HEK293T (cell line): ENCODE measurements at regions not wholly inside any gene's neighbourhood (a gene's known extent, or its start where the extent isn't known, plus 50 kb on each side); places are given as distances from the start of the nearest gene placed in this dataset.

Experiments
- CTCF ChIA-PET: fragments of 350-600 bp; formaldehyde crosslinking; extraction: SDS; loops from one replicate; lab custom pipeline; 2021; ENCODE audit warnings: antibody characterized with exemption, inconsistent platforms; lab: Yijun Ruan, JAX
- POLR2A ChIA-PET: fragments of 350-600 bp; formaldehyde crosslinking; extraction: SDS; loops from one replicate; lab custom pipeline; 2020; ENCODE audit warnings: antibody characterized with exemption, inconsistent platforms; lab: Yijun Ruan, JAX
- DNase-seq: peaks from one replicate; pipeline ENCODE4 v3.0.0; 2012; ENCODE audit warnings: mixed read lengths; ENCODE audit errors: extremely low spot score
- ARNT ChIP-seq: fragments of 450-650 bp; IDR thresholded peaks from 2 replicates; pipeline ENCODE4 v1.6.1; 2017; ENCODE audit warnings: mild to moderate bottlenecking
- BHLHE40 ChIP-seq: fragments of 450-650 bp; IDR thresholded peaks from 2 replicates; pipeline ENCODE4 v1.6.1; 2016; ENCODE audit warnings: mild to moderate bottlenecking, moderate library complexity, borderline replicate concordance
- CTBP1 ChIP-seq: fragments of 450-650 bp; IDR thresholded peaks from 2 replicates; pipeline ENCODE4 v1.6.1; 2016; ENCODE audit warnings: borderline replicate concordance
- ELF4 ChIP-seq: fragments of 450-650 bp; IDR thresholded peaks from 2 replicates; pipeline ENCODE4 v1.6.1; 2017; ENCODE audit warnings: antibody characterized with exemption
- FOXA1 ChIP-seq: fragments of 450-650 bp; IDR thresholded peaks from 2 replicates; pipeline ENCODE4 v1.6.1; 2016; ENCODE audit warnings: mild to moderate bottlenecking
- FOXK2 ChIP-seq: fragments of 450-650 bp; IDR thresholded peaks from 2 replicates; pipeline ENCODE4 v1.6.1; 2016; ENCODE audit warnings: mild to moderate bottlenecking
- FOXM1 ChIP-seq: fragments of 450-650 bp; IDR thresholded peaks from 2 replicates; pipeline ENCODE4 v1.6.1; 2017; ENCODE audit warnings: mild to moderate bottlenecking, borderline replicate concordance
- HDGF ChIP-seq: fragments of 450-650 bp; IDR thresholded peaks from 2 replicates; pipeline ENCODE4 v1.6.1; 2017; ENCODE audit warnings: antibody characterized with exemption, borderline replicate concordance
- L3MBTL2 ChIP-seq: fragments of 450-650 bp; conservative IDR thresholded peaks from 2 replicates; pipeline ENCODE4 v1.6.1; 2016; ENCODE audit warnings: mild to moderate bottlenecking
- LEF1 ChIP-seq: fragments of 450-650 bp; IDR thresholded peaks from 2 replicates; pipeline ENCODE4 v1.6.1; 2017; ENCODE audit warnings: mild to moderate bottlenecking, borderline replicate concordance
- NFRKB ChIP-seq: fragments of 450-650 bp; IDR thresholded peaks from 2 replicates; pipeline ENCODE4 v1.6.1; 2016; ENCODE audit warnings: mild to moderate bottlenecking, moderate library complexity
- SP1 ChIP-seq: fragments of 450-650 bp; IDR thresholded peaks from 2 replicates; pipeline ENCODE4 v1.6.1; 2017
- SUZ12 ChIP-seq: fragments of 450-650 bp; IDR thresholded peaks from 2 replicates; pipeline ENCODE4 v1.6.1; 2016; ENCODE audit warnings: mild to moderate bottlenecking
- TARDBP ChIP-seq: fragments of 450-650 bp; IDR thresholded peaks from 2 replicates; pipeline ENCODE4 v1.6.1; 2016
- ZNF384 ChIP-seq: fragments of 450-650 bp; IDR thresholded peaks from 2 replicates; pipeline ENCODE4 v1.6.1; 2016
- TF ChIP-seq, protein P1 (sequence below): fragments of 450-650 bp; IDR thresholded peaks from 2 replicates; pipeline ENCODE4 v1.6.1; 2016

DNA sequence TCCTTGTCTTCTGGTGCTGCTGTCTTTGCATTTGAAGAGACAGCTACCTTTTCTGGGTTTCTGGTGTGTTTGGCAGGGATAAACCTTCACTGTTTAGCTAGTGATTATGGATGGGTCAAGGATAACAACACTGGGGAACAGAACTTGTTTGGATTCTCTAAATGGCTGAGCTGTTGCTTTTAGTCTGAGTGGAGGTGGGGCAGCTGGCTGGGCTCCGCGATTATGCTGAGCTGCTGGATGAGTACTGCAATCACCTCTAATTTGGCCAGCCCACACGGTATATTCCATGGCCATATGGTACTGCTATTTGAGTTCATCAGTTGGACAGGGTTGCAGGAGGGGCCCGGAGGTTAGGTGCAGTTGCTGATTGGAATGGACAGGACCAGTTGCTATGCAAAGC is 361.6 kb upstream of the TFPI start:
- POLR2A ChIA-PET = no interaction called here
- TF ChIP-seq SUZ12 (no peak), BHLHE40 (no peak), SP1 (no peak), L3MBTL2 (no peak), LEF1 (no peak), FOXA1 (no peak), FOXK2 (no peak), FOXM1 (no peak), TARDBP (no peak), ZNF384 (no peak), NFRKB (no peak), ELF4 (no peak), HDGF (no peak), ARNT (no peak)
- TF ChIP-seq, protein P1, sequence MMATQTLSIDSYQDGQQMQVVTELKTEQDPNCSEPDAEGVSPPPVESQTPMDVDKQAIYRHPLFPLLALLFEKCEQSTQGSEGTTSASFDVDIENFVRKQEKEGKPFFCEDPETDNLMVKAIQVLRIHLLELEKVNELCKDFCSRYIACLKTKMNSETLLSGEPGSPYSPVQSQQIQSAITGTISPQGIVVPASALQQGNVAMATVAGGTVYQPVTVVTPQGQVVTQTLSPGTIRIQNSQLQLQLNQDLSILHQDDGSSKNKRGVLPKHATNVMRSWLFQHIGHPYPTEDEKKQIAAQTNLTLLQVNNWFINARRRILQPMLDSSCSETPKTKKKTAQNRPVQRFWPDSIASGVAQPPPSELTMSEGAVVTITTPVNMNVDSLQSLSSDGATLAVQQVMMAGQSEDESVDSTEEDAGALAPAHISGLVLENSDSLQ = no peak
- CTCF ChIA-PET = no interaction called here
- no peak for DNase-seq

DNA sequence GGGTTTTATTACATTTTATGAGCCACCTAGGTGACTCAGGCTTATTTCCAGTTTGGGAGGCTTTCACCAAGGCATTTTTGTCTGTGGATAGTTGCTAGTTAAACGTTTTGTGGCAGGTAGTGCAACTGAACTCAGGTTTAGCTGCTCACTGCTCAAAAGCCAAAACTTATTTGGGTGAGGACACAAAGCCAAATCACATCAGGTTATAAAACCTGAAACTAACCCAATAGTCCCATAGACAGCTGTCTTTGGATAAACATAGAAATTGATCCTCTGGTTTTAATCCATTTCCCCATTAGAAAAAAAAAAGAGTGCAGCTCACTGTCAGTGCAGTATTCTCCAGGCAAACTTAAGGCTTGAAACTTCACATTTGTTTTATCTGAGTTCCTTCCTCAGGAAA is 362.6 kb upstream of the TFPI start:
- POLR2A ChIA-PET = no interaction called here
- DNase-seq = no peak
- TF ChIP-seq CTBP1 (no peak), ELF4 (no peak), SUZ12 (no peak), SP1 (no peak), LEF1 (no peak), TARDBP (no peak), ZNF384 (no peak), BHLHE40 (no peak), NFRKB (no peak), L3MBTL2 (no peak), HDGF (no peak)
- TF ChIP-seq, protein P1 = no peak
- CTCF ChIA-PET = interaction anchor here (1.5 kb wide), 1 partner anchor 10 kb away, joined by 3 read pairs; no protein-coding TSS in a partner anchor

DNA sequence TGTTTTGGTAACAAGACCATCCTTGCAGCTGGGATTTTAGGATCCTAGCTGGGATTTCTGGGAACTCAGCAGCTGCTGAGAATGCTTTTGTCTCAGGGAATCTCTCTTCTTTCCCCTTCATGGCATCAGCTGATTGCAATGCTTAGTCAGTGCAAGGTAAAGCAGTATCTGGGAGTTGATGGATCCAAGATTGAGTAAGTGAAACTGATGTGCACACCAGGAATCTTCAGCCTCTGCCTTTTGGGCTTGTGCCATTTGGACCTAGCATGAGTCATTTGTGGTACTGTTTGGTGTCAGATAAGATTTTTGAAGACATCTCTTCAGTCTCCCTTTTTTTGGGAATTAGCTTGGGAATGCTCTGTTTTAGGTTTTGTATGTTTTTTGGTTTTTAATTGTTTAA is 363.3 kb upstream of the TFPI start:
- DNase-seq = no peak
- no peak for TF ChIP-seq FOXK2
- no peak for TF ChIP-seq FOXA1
- TF ChIP-seq TARDBP = no peak
- TF ChIP-seq BHLHE40 = no peak
- no peak for TF ChIP-seq ELF4
- no peak for TF ChIP-seq NFRKB
- TF ChIP-seq HDGF = no peak
- no peak for TF ChIP-seq FOXM1
- TF ChIP-seq, protein P1 = no peak
- no peak for TF ChIP-seq ARNT
- no peak for TF ChIP-seq ZNF384
- no peak for TF ChIP-seq SP1
- TF ChIP-seq LEF1 = no peak
- TF ChIP-seq L3MBTL2 = no peak
- no peak for TF ChIP-seq CTBP1
- no peak for TF ChIP-seq SUZ12
- ChIA-PET CTCF (interaction anchor here (1.5 kb wide), 1 partner anchor 9 kb away, joined by 3 read pairs; no protein-coding TSS in a partner anchor), POLR2A (no interaction called here)

DNA sequence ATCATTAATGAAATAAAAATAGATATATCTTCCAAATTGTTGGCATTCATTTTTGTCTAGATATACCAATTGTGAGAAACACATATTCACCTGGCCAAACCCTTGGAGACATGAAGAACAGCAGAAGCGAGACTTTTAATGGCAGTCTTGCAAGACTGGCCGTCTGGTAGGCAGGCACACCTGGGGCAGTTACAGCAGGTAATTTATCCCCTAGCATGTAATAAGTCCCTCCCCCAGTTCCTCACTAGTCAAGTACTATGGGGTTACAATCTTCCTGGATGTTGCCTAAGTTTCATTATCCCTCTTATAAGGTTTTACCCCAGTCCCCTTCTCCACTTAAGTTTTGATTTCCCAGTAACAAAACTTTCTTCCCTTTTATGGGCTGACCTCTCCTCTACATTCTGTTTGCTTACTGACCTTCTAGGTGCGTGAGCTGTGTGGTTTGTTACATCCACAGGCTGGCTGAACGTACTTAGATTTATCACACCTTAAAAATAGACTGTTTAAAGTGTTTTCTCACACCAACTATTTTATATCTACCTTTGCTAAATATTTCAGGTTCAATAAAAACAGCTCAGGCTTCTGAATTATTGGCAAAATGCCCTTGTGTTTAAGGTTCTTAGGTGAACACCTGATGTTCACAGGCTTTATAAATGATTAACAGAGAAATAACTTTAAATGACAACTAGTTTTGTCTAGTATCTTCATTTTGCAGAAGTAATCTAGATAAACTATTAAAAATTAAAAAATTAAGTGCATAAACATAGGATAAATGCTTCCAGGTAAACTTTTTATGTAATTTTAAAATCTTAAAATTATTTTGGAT is 365.0 kb upstream of the TFPI start:
- TF ChIP-seq ARNT = no peak

DNA sequence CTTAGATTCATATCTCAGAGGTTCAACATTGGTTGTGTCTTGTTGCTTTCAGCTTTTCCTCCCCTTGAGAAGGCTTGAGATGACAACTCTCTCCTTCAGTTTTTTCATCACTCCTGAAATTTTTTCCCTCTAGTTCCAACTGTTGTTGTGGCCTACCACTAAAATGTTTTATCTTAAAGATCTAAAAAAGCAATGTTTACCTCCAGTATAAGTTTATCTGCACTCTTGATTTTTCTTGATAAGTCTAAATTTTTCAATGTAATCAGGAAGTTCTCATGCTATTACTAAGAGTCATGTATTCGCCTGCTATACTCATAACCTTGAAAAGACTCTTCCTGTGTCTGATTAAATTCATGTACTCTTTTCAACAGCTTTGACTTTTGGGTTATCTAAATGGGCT is 366.3 kb upstream of the TFPI start:
- CTCF ChIA-PET = interaction anchor here (0.6 kb wide), 1 partner anchor 292 kb away, joined by 3 read pairs; no protein-coding TSS in a partner anchor
- POLR2A ChIA-PET = no interaction called here
- DNase-seq = no peak
- no peak for TF ChIP-seq ZNF384
- TF ChIP-seq, protein P1 = no peak
- TF ChIP-seq SUZ12 = no peak
- TF ChIP-seq L3MBTL2 = no peak
- no peak for TF ChIP-seq HDGF
- no peak for TF ChIP-seq TARDBP
- no peak for TF ChIP-seq ELF4
- no peak for TF ChIP-seq BHLHE40
- TF ChIP-seq FOXM1 = no peak
- no peak for TF ChIP-seq NFRKB
- no peak for TF ChIP-seq FOXA1
- TF ChIP-seq SP1 = no peak
- no peak for TF ChIP-seq ARNT
- TF ChIP-seq LEF1 = no peak

More for the DNA sequence above, 365.0 kb upstream of the TFPI start:
- CTCF ChIA-PET = no interaction called here
- DNase-seq = no peak
- POLR2A ChIA-PET = no interaction called here

DNA sequence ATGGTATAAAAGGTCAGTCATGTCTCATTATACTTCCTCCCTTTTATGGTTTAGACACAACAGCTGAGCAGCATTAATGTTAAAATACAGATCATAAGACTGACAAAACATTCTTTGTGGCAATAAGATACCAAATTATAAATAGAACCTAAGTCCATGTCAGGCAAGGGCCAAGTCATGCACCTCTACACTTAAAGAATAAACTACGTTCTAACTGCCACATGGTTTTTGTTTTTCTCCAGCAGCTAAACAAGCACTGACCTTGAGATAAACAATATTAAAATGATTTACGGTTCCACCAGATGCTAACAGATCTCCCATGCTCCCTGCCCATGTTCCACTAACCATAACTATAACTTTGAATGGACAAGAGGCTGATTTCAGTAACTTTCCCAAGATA is 368.6 kb upstream of the TFPI start:
- DNase-seq = no peak
- CTCF ChIA-PET = no interaction called here
- POLR2A ChIA-PET = no interaction called here

More for the DNA sequence above, 368.6 kb upstream of the TFPI start:
- no peak for TF ChIP-seq FOXA1
- no peak for TF ChIP-seq SUZ12
- TF ChIP-seq L3MBTL2 = no peak
- TF ChIP-seq SP1 = no peak
- no peak for TF ChIP-seq CTBP1
- no peak for TF ChIP-seq FOXK2
- no peak for TF ChIP-seq ARNT
- TF ChIP-seq, protein P1 = no peak
- no peak for TF ChIP-seq FOXM1
